ENCODE measurements at regions not wholly inside any gene's neighbourhood (a gene's known extent, or its start where the extent isn't known, plus 50 kb on each side); places are given as distances from the start of the nearest gene placed in this dataset.
"Not testable (repeated sequence)": the region's sequence is repeated elsewhere in the genome, so short reads cannot be mapped to it uniquely, and the experiment has no call there.

GRCh38 chr1:83508485-83509151, 490.3 kb downstream of the TTLL7 start:
- no peak for DNase-seq

- no peak for DNase-seq
Measured at GRCh38 chr1:83505148-83505547, 493.8 kb downstream of the TTLL7 start.

GRCh38 chr1:83503153-83503552, 495.8 kb downstream of the TTLL7 start:
- no peak for DNase-seq

GRCh38 chr1:83500987-83501591, 497.8 kb downstream of the TTLL7 start:
- no peak for DNase-seq

- no peak for DNase-seq
Measured at GRCh38 chr1:83500531-83500930, 498.4 kb downstream of the TTLL7 start.

GRCh38 chr1:83499998-83500397, 498.9 kb downstream of the TTLL7 start:
- DNase-seq = no peak

- no peak for DNase-seq
Measured at GRCh38 chr1:83497563-83497962, 501.4 kb downstream of the TTLL7 start.

GRCh38 chr1:83495560-83495959, 503.4 kb downstream of the TTLL7 start:
- DNase-seq = no peak

GRCh38 chr1:83493633-83494032, 505.3 kb downstream of the TTLL7 start:
- DNase-seq = no peak

- no peak for DNase-seq
Measured at GRCh38 chr1:83491930-83492329, 507.0 kb downstream of the TTLL7 start.

- DNase-seq = no peak
Measured at GRCh38 chr1:83490988-83491387, 507.9 kb downstream of the TTLL7 start.

GRCh38 chr1:83488105-83488504, 510.8 kb downstream of the TTLL7 start:
- DNase-seq = not testable (repeated sequence)

- not testable (repeated sequence) for DNase-seq
Measured at GRCh38 chr1:83487460-83487859, 511.5 kb downstream of the TTLL7 start.

- DNase-seq = not testable (repeated sequence)
Measured at GRCh38 chr1:83485314-83486019, 513.5 kb downstream of the TTLL7 start.

GRCh38 chr1:83481284-83481683, 517.6 kb downstream of the TTLL7 start:
- not testable (repeated sequence) for DNase-seq

GRCh38 chr1:83479591-83480239, 519.2 kb downstream of the TTLL7 start:
- not testable (repeated sequence) for DNase-seq

- not testable (repeated sequence) for DNase-seq
Measured at GRCh38 chr1:83478127-83478526, 520.8 kb downstream of the TTLL7 start.

GRCh38 chr1:83476518-83476917, 522.4 kb downstream of the TTLL7 start:
- DNase-seq = not testable (repeated sequence)

GRCh38 chr1:83474946-83475345, 524.0 kb downstream of the TTLL7 start:
- DNase-seq = not testable (repeated sequence)

- DNase-seq = not testable (repeated sequence)
Measured at GRCh38 chr1:83473986-83474385, 524.9 kb downstream of the TTLL7 start.

- not testable (repeated sequence) for DNase-seq
Measured at GRCh38 chr1:83472066-83472465, 526.9 kb downstream of the TTLL7 start.

GRCh38 chr1:83471272-83471671, 527.7 kb downstream of the TTLL7 start:
- not testable (repeated sequence) for DNase-seq

GRCh38 chr1:83468336-83468735, 530.6 kb downstream of the TTLL7 start:
- DNase-seq = not testable (repeated sequence)

Measured in NCI-H2107 (cell line).